Chondrocyte (in vitro differentiated cells): ENCODE measurements at regions not wholly inside any gene's neighbourhood (a gene's known extent, or its start where the extent isn't known, plus 50 kb on each side); places are given as distances from the start of the nearest gene placed in this dataset.

Experiments used
- DNase-seq: peaks from one replicate; pipeline ENCODE4 v3.0.0; 2021; ENCODE audit warnings: mixed read lengths, low spot score
- H3K27ac Mint-ChIP-seq: one replicate; pipeline ENCODE4 v1.8.0; 2021; ENCODE audit warnings: mild to moderate bottlenecking, moderate library complexity, mixed read lengths; ENCODE audit not compliant: unreplicated experiment
- H3K27me3 Mint-ChIP-seq: 2 replicates; pipeline ENCODE4 v1.8.0; 2021; ENCODE audit warnings: low read depth, mixed read lengths
- H3K36me3 Mint-ChIP-seq: 2 replicates; pipeline ENCODE4 v1.8.0; 2021; ENCODE audit warnings: low read depth, mixed read lengths
- H3K4me1 Mint-ChIP-seq: 2 replicates; pipeline ENCODE4 v1.8.0; 2021; ENCODE audit warnings: low read depth, mild to moderate bottlenecking, mixed read lengths
- H3K4me3 Mint-ChIP-seq: one replicate; pipeline ENCODE4 v1.8.0; 2021; ENCODE audit warnings: mild to moderate bottlenecking, moderate library complexity, mixed read lengths; ENCODE audit not compliant: unreplicated experiment
- H3K9me3 Mint-ChIP-seq: 2 replicates; pipeline ENCODE4 v1.8.0; 2021; ENCODE audit warnings: low read depth, mixed read lengths
- TF ChIP-seq, protein P1 (sequence below): fragments of 200-600 bp; sonication (generic); IDR thresholded peaks from 2 replicates; pipeline ENCODE4 v1.5.0; 2021; ENCODE audit warnings: antibody characterized with exemption, mild to moderate bottlenecking, moderate library complexity

GRCh38 chr14:45970621-45971020 lies 681.0 kb downstream of the RPL10L start:
- TF ChIP-seq, protein P1, sequence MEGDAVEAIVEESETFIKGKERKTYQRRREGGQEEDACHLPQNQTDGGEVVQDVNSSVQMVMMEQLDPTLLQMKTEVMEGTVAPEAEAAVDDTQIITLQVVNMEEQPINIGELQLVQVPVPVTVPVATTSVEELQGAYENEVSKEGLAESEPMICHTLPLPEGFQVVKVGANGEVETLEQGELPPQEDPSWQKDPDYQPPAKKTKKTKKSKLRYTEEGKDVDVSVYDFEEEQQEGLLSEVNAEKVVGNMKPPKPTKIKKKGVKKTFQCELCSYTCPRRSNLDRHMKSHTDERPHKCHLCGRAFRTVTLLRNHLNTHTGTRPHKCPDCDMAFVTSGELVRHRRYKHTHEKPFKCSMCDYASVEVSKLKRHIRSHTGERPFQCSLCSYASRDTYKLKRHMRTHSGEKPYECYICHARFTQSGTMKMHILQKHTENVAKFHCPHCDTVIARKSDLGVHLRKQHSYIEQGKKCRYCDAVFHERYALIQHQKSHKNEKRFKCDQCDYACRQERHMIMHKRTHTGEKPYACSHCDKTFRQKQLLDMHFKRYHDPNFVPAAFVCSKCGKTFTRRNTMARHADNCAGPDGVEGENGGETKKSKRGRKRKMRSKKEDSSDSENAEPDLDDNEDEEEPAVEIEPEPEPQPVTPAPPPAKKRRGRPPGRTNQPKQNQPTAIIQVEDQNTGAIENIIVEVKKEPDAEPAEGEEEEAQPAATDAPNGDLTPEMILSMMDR = no peak
- no peaks in the 10 kb centered on the region for H3K36me3 Mint-ChIP-seq
- no peaks in the 10 kb centered on the region for H3K27me3 Mint-ChIP-seq
- H3K27ac Mint-ChIP-seq = no peak overlapping the region
- no peak for DNase-seq
- no peaks in the 10 kb centered on the region for H3K4me1 Mint-ChIP-seq
- H3K4me3 Mint-ChIP-seq = no peak overlapping the region
- peaks cover 10% of the 10 kb centered on the region for H3K9me3 Mint-ChIP-seq

GRCh38 chr14:45968037-45968436 lies 683.5 kb downstream of the RPL10L start:
- Mint-ChIP-seq H3K9me3 (peaks cover 10% of the 10 kb centered on the region), H3K27me3 (no peaks in the 10 kb centered on the region), H3K36me3 (no peaks in the 10 kb centered on the region), H3K4me3 (no peak overlapping the region), H3K4me1 (no peaks in the 10 kb centered on the region), H3K27ac (no peak overlapping the region)
- no peak for DNase-seq
- TF ChIP-seq, protein P1 = no peak

DNA sequence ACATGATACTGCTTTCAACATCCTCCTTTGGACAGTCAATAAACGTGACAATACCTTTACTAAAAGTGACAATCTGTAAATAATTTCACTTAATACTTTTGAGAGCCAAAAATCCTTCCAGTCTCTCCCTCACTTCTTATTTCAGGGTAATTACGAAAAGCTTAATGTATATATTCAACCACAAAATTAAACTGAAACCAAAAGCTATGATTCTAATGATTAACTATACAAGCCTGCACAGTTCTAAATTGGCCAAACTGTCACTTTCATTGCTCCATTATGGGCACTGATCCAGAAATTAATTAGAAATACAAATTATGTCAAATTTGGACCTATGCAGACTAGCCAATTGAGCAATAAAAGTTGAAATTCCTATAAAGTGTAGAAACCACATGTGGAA lies 696.5 kb upstream of the MIS18BP1 start:
- peaks cover 4% of the 10 kb centered on the region for H3K27me3 Mint-ChIP-seq
- no peak for DNase-seq
- no peaks in the 10 kb centered on the region for H3K4me1 Mint-ChIP-seq
- no peak overlapping the region for H3K4me3 Mint-ChIP-seq
- TF ChIP-seq, protein P1 = no peak
- no peaks in the 10 kb centered on the region for H3K9me3 Mint-ChIP-seq
- H3K27ac Mint-ChIP-seq = no peak overlapping the region
- H3K36me3 Mint-ChIP-seq = no peaks in the 10 kb centered on the region

DNA sequence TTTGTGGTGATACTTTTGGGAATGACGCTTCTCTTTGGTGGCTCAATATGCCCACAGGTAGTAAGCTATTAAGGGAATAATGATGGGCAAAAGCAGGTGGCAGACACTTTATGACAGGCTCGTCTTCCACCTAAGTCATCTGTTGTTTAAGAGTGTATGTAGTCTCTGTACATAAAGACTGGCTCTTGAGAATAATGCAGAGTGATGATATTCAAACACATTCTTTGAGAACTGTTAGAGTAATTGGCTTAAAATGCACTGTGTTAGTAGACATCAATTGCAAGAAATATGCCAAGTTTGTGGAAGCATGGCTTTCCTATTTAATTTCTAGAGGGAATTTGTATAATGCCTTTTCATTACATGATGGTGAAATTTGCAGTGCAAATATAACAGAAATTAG lies 694.8 kb upstream of the MIS18BP1 start:
- Mint-ChIP-seq H3K9me3 (no peaks in the 10 kb centered on the region), H3K27ac (no peak overlapping the region), H3K4me1 (no peaks in the 10 kb centered on the region), H3K4me3 (no peak overlapping the region), H3K36me3 (no peaks in the 10 kb centered on the region), H3K27me3 (peaks cover 6% of the 10 kb centered on the region)
- DNase-seq = no peak
- TF ChIP-seq, protein P1 = no peak

DNA sequence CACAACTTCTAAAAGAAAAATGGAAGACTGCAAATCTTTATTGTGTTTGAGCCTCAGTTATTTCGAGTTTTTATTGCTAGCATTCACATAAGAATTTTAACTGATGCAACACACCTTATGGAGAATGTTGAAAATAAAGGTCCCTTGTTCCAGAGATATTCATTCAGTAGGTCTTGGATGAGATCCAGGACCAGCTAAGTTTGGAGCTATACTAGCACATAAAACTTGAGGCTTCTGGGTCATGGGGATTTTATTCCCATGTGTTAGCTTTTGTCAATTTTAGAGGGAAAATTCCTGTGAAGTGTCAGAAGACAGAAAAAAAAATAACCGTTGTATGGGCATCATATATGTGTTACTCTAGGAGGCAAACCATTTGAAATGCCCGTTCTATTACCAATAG lies 693.2 kb upstream of the MIS18BP1 start:
- peaks cover 4% of the 10 kb centered on the region for H3K27me3 Mint-ChIP-seq
- H3K27ac Mint-ChIP-seq = no peak overlapping the region
- no peaks in the 10 kb centered on the region for H3K9me3 Mint-ChIP-seq
- no peak overlapping the region for H3K4me3 Mint-ChIP-seq
- TF ChIP-seq, protein P1 = no peak
- no peaks in the 10 kb centered on the region for H3K36me3 Mint-ChIP-seq
- DNase-seq = no peak
- H3K4me1 Mint-ChIP-seq = no peaks in the 10 kb centered on the region
